Omental fat pad (tissue), 3 donors: ENCODE measurements at regions not wholly inside any gene's neighbourhood (a gene's known extent, or its start where the extent isn't known, plus 50 kb on each side); places are given as distances from the start of the nearest gene placed in this dataset.

Experiments
- ATAC-seq: fragments of 150-250 bp; one replicate; pipeline ENCODE4 v1.9.1; 2016; ENCODE audit warnings: mild to moderate bottlenecking, moderate library complexity; ENCODE audit not compliant: low FRiP score
- DNase-seq: peaks from one replicate; pipeline ENCODE4 v3.0.0-alpha.2; 2019; ENCODE audit warnings: low spot score
- CTCF ChIP-seq, 3 donors: fragments of 450-650 bp; IDR thresholded peaks; one replicate each; pipeline ENCODE4 v1.5.1; 2016 to 2017; ENCODE audit warnings: antibody characterized with exemption in 3 of 3, mild to moderate bottlenecking in 3 of 3, moderate library complexity in 2 of 3

- TF ChIP-seq CTCF (IDR thresholded peaks at IDR 0.05): no peak
- peak; percentile 32 for ATAC-seq
- no peak for DNase-seq
These were observed 84.3 kb upstream of the NBEA start for GRCh38 chr13:34857558-34858325.

GRCh38 chr13:34862311-34862710 lies 79.8 kb upstream of the NBEA start:
- ATAC-seq: no peak
- no peak for DNase-seq
- TF ChIP-seq CTCF (IDR thresholded peaks at IDR 0.05): no peak

GRCh38 chr13:34862716-34863115 lies 79.4 kb upstream of the NBEA start:
- no peak for DNase-seq
- TF ChIP-seq CTCF (IDR thresholded peaks at IDR 0.05): no peak
- no peak for ATAC-seq

GRCh38 chr13:34863360-34864135 lies 78.5 kb upstream of the NBEA start:
- peak; percentile 90 for ATAC-seq
- no peak for DNase-seq
- TF ChIP-seq CTCF (IDR thresholded peaks at IDR 0.05): no peak

- TF ChIP-seq CTCF (IDR thresholded peaks at IDR 0.05): no peak
- ATAC-seq (no peak), DNase-seq (no peak)
These were observed 77.4 kb upstream of the NBEA start for GRCh38 chr13:34864671-34865070.

GRCh38 chr13:34867590-34867989 lies 74.5 kb upstream of the NBEA start:
- no peak for DNase-seq
- ATAC-seq: no peak
- no peak for TF ChIP-seq CTCF (IDR thresholded peaks at IDR 0.05)

- ATAC-seq: no peak
- no peak for DNase-seq
- TF ChIP-seq CTCF (IDR thresholded peaks at IDR 0.05): no peak
These were observed 73.3 kb upstream of the NBEA start for GRCh38 chr13:34868733-34869132.
